ENCODE measurements at regions not wholly inside any gene's neighbourhood (a gene's known extent, or its start where the extent isn't known, plus 50 kb on each side); places are given as distances from the start of the nearest gene placed in this dataset.
A peak's percentile ranks its signal among the peaks of the same experiment; 100 is the strongest.

DNA sequence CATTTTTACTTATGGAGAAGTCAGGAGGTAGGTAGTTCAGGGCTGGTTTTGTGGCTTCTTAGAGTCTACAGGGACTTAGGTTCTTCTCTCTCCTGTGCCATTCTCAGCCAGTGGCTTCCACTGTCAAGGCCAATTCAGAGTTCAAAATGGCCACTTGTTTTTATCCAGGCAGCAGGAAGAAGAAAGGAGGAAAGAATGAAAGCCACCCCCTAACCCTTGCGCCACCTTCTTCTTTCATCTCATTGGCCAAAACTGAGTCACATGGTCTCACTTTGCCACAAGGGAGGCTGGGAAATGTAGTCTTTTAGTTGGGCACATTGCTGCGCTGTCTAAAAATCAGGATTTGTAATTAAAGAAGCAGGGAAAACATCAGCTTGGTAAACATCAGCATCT, 60.8 kb upstream of the MED9 start:
- Histone ChIP-seq H3K4me2 (ENCODE audit: low read depth, low read length) (peak overlapping the region; percentile 40), H3K79me2 (ENCODE audit: insufficient read depth, low read length) (no peaks in the 10 kb centered on the region), H3K9ac (ENCODE audit: insufficient read depth, low read depth, low read length) (peak overlapping the region; percentile 51), H3K27ac (ENCODE audit: extremely low read length, insufficient read depth, low read length) (peak overlapping the region; percentile 82), H4K20me1 (ENCODE audit: insufficient read depth, low read length) (no peaks in the 10 kb centered on the region), H2AFZ (ENCODE audit: low read length) (peak overlapping the region; percentile 33), H3K4me1 (ENCODE audit: insufficient read depth, low read length) (peaks cover 50% of the 10 kb centered on the region), H3K36me3 (replicated peaks in 1 of 2; ENCODE audit: control insufficient read depth in 1 of 2, insufficient read depth in 2 of 2, low read length in 2 of 2) (no peaks in the 10 kb centered on the region), H3K4me3 (replicated peaks in 1 of 3; ENCODE audit: insufficient read depth in 1 of 3, low read depth in 2 of 3, low read length in 3 of 3) (no peak overlapping the region), H3K27me3 (ENCODE audit: control insufficient read depth in 1 of 2, insufficient read depth in 2 of 2, low read length in 2 of 2) (no peaks in the 10 kb centered on the region), H3K9me3 (ENCODE audit: low read length) (no peaks in the 10 kb centered on the region)
- intact Hi-C loops (cut with micrococcal nuclease; ENCODE audit: unreplicated experiment) (no loop called here), in situ Hi-C loops (cut with HindIII; ENCODE audit: extremely low pct_ligation_motif_present, low pct_unique_long_range_greater_than_20kb) (loop anchor here (5.0 kb wide), 1 partner anchor 59 kb away; no protein-coding TSS in a partner anchor)
- ChIA-PET POLR2A (interaction anchor here (0.9 to 3.9 kb wide), 13 partner anchors 7 to 176 kb away, joined by 3 to 44 read pairs (median 8); partner anchors contain the start of genes PEMT and RASD1), CTCF (ENCODE audit: low intra/inter-chr PET ratio, low total read pairs) (no interaction called here)
- BruUV-seq (replicated peaks) = TSS peak; percentile 77
- FAIRE-seq (peak; percentile 78), DNase-seq (ENCODE audit: low spot score) (peak; percentile 91), ATAC-seq (peak; percentile 73)
- 80% methylated on average over 2 of the region's 2 CpGs for WGBS (ENCODE audit: low lambda C conversion rate)
- TF ChIP-seq NFYC (CRISPR knock-in tag; IDR thresholded peaks at IDR 0.05) (peak; percentile 90), ELF3 (CRISPR knock-in tag; IDR thresholded peaks at IDR 0.05) (peak; percentile 63; the same call in 1 of the 2 replicates), THAP11 (CRISPR knock-in tag; IDR thresholded peaks at IDR 0.05) (peak; percentile 99), HCFC1 (IDR thresholded peaks at IDR 0.05; ENCODE audit: low read depth, low read length) (peak; percentile 82), NR2C2 (CRISPR knock-in tag; IDR thresholded peaks at IDR 0.05; ENCODE audit: borderline replicate concordance) (peak; percentile 91), GABPA (IDR thresholded peaks at IDR 0.05; ENCODE audit: low read depth, low read length) (no peak), GABPA (CRISPR knock-in tag; IDR thresholded peaks at IDR 0.05; ENCODE audit: low read depth) (peak; percentile 75), HOMEZ (CRISPR knock-in tag; IDR thresholded peaks at IDR 0.05; ENCODE audit: low read depth) (0 out of 2 replicates have a peak, but pooled peaks have one; percentile 8), ZNF552 (CRISPR knock-in tag; IDR thresholded peaks at IDR 0.05; ENCODE audit: borderline replicate concordance) (no peak), CEBPG (CRISPR knock-in tag; IDR thresholded peaks at IDR 0.05) (peak; percentile 83), KAT8 (CRISPR knock-in tag; IDR thresholded peaks at IDR 0.05) (peak; percentile 14; the same call in 1 of the 2 replicates), NFYB (CRISPR knock-in tag; IDR thresholded peaks at IDR 0.05) (peak; percentile 84), ZSCAN29 (CRISPR knock-in tag; conservative IDR thresholded peaks at IDR 0.05) (no peak), HOXA3 (CRISPR knock-in tag; IDR thresholded peaks at IDR 0.05) (peak; percentile 28; the same call in 1 of the 2 replicates), YEATS4 (CRISPR knock-in tag; IDR thresholded peaks at IDR 0.05; ENCODE audit: borderline replicate concordance) (0 out of 2 replicates have a peak, but pooled peaks have one; percentile 10), ZNF143 (CRISPR knock-in tag; IDR thresholded peaks at IDR 0.05) (peak; percentile 95), RAD51 (IDR thresholded peaks at IDR 0.05; ENCODE audit: borderline replicate concordance) (peak; percentile 62), TEAD3 (CRISPR knock-in tag; optimal IDR thresholded peaks at IDR 0.05; ENCODE audit: borderline replicate concordance) (peak; percentile 10), IRF2 (CRISPR knock-in tag; IDR thresholded peaks at IDR 0.05) (peak; percentile 90; the same call in 1 of the 2 replicates), KDM4B (CRISPR knock-in tag; IDR thresholded peaks at IDR 0.05) (0 out of 2 replicates have a peak, but pooled peaks have one; percentile 31), KLF16 (CRISPR knock-in tag; IDR thresholded peaks at IDR 0.05) (peak in 1 of 2 experiments; percentile 5; a peak in 1 of 4 replicates)
- TF ChIP-seq, protein P1, sequence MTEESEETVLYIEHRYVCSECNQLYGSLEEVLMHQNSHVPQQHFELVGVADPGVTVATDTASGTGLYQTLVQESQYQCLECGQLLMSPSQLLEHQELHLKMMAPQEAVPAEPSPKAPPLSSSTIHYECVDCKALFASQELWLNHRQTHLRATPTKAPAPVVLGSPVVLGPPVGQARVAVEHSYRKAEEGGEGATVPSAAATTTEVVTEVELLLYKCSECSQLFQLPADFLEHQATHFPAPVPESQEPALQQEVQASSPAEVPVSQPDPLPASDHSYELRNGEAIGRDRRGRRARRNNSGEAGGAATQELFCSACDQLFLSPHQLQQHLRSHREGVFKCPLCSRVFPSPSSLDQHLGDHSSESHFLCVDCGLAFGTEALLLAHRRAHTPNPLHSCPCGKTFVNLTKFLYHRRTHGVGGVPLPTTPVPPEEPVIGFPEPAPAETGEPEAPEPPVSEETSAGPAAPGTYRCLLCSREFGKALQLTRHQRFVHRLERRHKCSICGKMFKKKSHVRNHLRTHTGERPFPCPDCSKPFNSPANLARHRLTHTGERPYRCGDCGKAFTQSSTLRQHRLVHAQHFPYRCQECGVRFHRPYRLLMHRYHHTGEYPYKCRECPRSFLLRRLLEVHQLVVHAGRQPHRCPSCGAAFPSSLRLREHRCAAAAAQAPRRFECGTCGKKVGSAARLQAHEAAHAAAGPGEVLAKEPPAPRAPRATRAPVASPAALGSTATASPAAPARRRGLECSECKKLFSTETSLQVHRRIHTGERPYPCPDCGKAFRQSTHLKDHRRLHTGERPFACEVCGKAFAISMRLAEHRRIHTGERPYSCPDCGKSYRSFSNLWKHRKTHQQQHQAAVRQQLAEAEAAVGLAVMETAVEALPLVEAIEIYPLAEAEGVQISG (CRISPR knock-in tag; IDR thresholded peaks at IDR 0.05) = 0 out of 2 replicates have a peak, but pooled peaks have one; percentile 32
- TF ChIP-seq, protein P2, sequence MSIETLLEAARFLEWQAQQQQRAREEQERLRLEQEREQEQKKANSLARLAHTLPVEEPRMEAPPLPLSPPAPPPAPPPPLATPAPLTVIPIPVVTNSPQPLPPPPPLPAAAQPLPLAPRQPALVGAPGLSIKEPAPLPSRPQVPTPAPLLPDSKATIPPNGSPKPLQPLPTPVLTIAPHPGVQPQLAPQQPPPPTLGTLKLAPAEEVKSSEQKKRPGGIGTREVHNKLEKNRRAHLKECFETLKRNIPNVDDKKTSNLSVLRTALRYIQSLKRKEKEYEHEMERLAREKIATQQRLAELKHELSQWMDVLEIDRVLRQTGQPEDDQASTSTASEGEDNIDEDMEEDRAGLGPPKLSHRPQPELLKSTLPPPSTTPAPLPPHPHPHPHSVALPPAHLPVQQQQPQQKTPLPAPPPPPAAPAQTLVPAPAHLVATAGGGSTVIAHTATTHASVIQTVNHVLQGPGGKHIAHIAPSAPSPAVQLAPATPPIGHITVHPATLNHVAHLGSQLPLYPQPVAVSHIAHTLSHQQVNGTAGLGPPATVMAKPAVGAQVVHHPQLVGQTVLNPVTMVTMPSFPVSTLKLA (IDR thresholded peaks at IDR 0.05) = no peak
